K562 (cell line): ENCODE measurements at regions not wholly inside any gene's neighbourhood (a gene's known extent, or its start where the extent isn't known, plus 50 kb on each side); places are given as distances from the start of the nearest gene placed in this dataset.

ENCODE experiments used
- ATAC-seq: fragments of 200-7000 bp; cut with Tn5 transposase; 3 replicates; pipeline ENCODE4 v1.9.1; 2020; ENCODE audit warnings: moderate library complexity
- BruUV-seq: library from RNA; stranded (reverse); fragments of 400-500 nt; replicated peaks from 2 replicates; lab custom pipeline; 2021; lab: Mats Ljungman, UMichigan
- CTCF ChIA-PET: fragments of 300-600 bp; formaldehyde crosslinking; extraction: SDS; loops from one replicate; lab custom pipeline; 2021; ENCODE audit warnings: low intra/inter-chr PET ratio; lab: Yijun Ruan, JAX
- POLR2A ChIA-PET: fragments of 300-600, 350-650 bp; sonication (Branson Sonifier 250); formaldehyde crosslinking; extraction: SDS; loops from one replicate; lab custom pipeline; 2021; ENCODE audit warnings: antibody characterized with exemption, inconsistent platforms; lab: Yijun Ruan, JAX
- DNase-seq, 4 experiments: peaks; one replicate each; pipeline versions ENCODE4 v3.0.0 to v3.0.0-alpha.2; 2011 to 2018; ENCODE audit warnings: low spot score in 3 of 4, mixed read lengths in 3 of 4; ENCODE audit errors: extremely low read depth in 1 of 4
- FAIRE-seq: peaks from 2 replicates; lab custom pipeline; 2011; peaks lifted over from hg19 to GRCh38; lab: Jason Lieb, UNC
- H2AFZ ChIP-seq: 2 replicates; pipeline ENCODE4 v1.6.0; 2011; ENCODE audit warnings: low read depth, low read length, control low read depth, inconsistent platforms
- H3K27ac ChIP-seq: fragments of 200-600 bp; 3 replicates; pipeline ENCODE4 v1.8.0; 2011; ENCODE audit warnings: low read depth, mild to moderate bottlenecking, control low read depth, inconsistent platforms, low read length, moderate library complexity, mixed read lengths; ENCODE audit errors: extremely low read depth
- H3K27me3 ChIP-seq, 2 experiments: fragments of 300-600 bp in 1 of 2; 2 replicates in 1 of 2; 3 replicates in 1 of 2; pipeline versions ENCODE4 v1.6.0 to v1.8.0; 2011; ENCODE audit warnings: inconsistent platforms in 2 of 2, low read length in 2 of 2, mild to moderate bottlenecking in 1 of 2, mixed read lengths in 1 of 2, moderate library complexity in 1 of 2; ENCODE audit not compliant: control insufficient read depth in 2 of 2, insufficient read depth in 2 of 2
- H3K36me3 ChIP-seq: fragments of 300-600 bp; 3 replicates; pipeline ENCODE4 v1.8.0; 2011; ENCODE audit warnings: mild to moderate bottlenecking, low read length, inconsistent platforms; ENCODE audit not compliant: control insufficient read depth, insufficient read depth
- H3K4me1 ChIP-seq, 2 experiments: fragments of 200-600 bp in 1 of 2; replicated peaks in 1 of 2; 2 replicates in 1 of 2; 3 replicates in 1 of 2; pipeline versions ENCODE4 v1.5.1 to v1.8.0; 2011; ENCODE audit warnings: inconsistent platforms in 2 of 2, low read length in 2 of 2, mild to moderate bottlenecking in 1 of 2, mixed read lengths in 1 of 2, moderate library complexity in 1 of 2; ENCODE audit not compliant: control insufficient read depth in 2 of 2, insufficient read depth in 2 of 2
- H3K4me2 ChIP-seq: 2 replicates; pipeline ENCODE4 v1.6.1; 2011; ENCODE audit warnings: low read length, control low read depth, inconsistent platforms, mixed read lengths; ENCODE audit not compliant: insufficient read depth
- H3K4me3 ChIP-seq: fragments of 200-600 bp; sonication (generic), shearing (Covaris generic); 2 replicates; pipeline ENCODE4 v1.5.1; 2016; ENCODE audit warnings: control low read depth, inconsistent platforms
- H3K79me2 ChIP-seq: fragments of 200-600 bp; 3 replicates; pipeline ENCODE4 v1.8.0; 2011; ENCODE audit warnings: low read length, inconsistent platforms; ENCODE audit not compliant: control insufficient read depth, insufficient read depth
- H3K9ac ChIP-seq, 2 experiments: 2 replicates each; pipeline versions ENCODE4 v1.6.0 to v1.6.1; 2011; ENCODE audit warnings: low read depth in 2 of 2, low read length in 2 of 2, control low read depth in 1 of 2, inconsistent platforms in 1 of 2, mild to moderate bottlenecking in 1 of 2, mixed read lengths in 1 of 2; ENCODE audit not compliant: insufficient read depth in 1 of 2
- H3K9me1 ChIP-seq: one replicate; pipeline ENCODE4 v1.6.0; 2011; ENCODE audit warnings: inconsistent platforms, mild to moderate bottlenecking, low read length, moderate library complexity; ENCODE audit not compliant: control insufficient read depth, insufficient read depth
- H3K9me3 ChIP-seq: replicated peaks from 2 replicates; pipeline ENCODE4 v1.5.1; 2011; ENCODE audit warnings: low read depth, low read length, inconsistent platforms; ENCODE audit not compliant: control insufficient read depth, insufficient read depth
- H4K20me1 ChIP-seq: replicated peaks from 2 replicates; pipeline ENCODE4 v1.6.1; 2011; ENCODE audit warnings: low read length, inconsistent platforms, mixed read lengths; ENCODE audit not compliant: control insufficient read depth, insufficient read depth
- ADNP ChIP-seq: fragments of 200-800 bp; sonication (Bioruptor generic); IDR thresholded peaks from 2 replicates; pipeline ENCODE4 v1.6.1; 2016; ENCODE audit warnings: missing genetic modification characterization, missing compliant biosample characterization
- CEBPB ChIP-seq: fragments of 450-650 bp; IDR thresholded peaks from 2 replicates; pipeline ENCODE4 v1.6.1; 2016; ENCODE audit warnings: missing genetic modification characterization, missing compliant biosample characterization
- CEBPG ChIP-seq, 3 experiments: fragments of 200-800 bp in 1 of 3; sonication (Bioruptor generic) in 1 of 3; sonication (generic) in 1 of 3; formaldehyde crosslinking in 1 of 3; IDR thresholded peaks in 2 of 3; conservative IDR thresholded peaks in 1 of 3; 2 replicates each; pipeline versions ENCODE4 v1.6.1 to v1.8.0; 2016 to 2022; ENCODE audit warnings: missing compliant biosample characterization in 2 of 3, missing genetic modification characterization in 2 of 3, mild to moderate bottlenecking in 1 of 3, missing genetic modification reagents in 1 of 3
- PHF8 ChIP-seq: fragments of 200-600 bp; sonication (generic); IDR thresholded peaks from 2 replicates; pipeline ENCODE4 v1.6.1; 2012; ENCODE audit warnings: mixed run types, mild to moderate bottlenecking, inconsistent platforms, low read length, moderate library complexity, borderline replicate concordance
- TCF3 ChIP-seq: sonication (generic); formaldehyde crosslinking; IDR thresholded peaks from 2 replicates; pipeline ENCODE4 v1.4.0; 2020; ENCODE audit warnings: mild to moderate bottlenecking, missing genetic modification reagents
- ZBTB49 ChIP-seq: sonication (generic); formaldehyde crosslinking; IDR thresholded peaks from 2 replicates; pipeline ENCODE4 v1.8.0; 2022; ENCODE audit warnings: missing genetic modification reagents, mild to moderate bottlenecking, borderline replicate concordance
- ZNF217 ChIP-seq: sonication (generic); formaldehyde crosslinking; IDR thresholded peaks from 2 replicates; pipeline ENCODE4 v1.8.0; 2022; ENCODE audit warnings: mild to moderate bottlenecking, missing genetic modification reagents
- ZNF778 ChIP-seq: fragments of 450-650 bp; formaldehyde crosslinking; IDR thresholded peaks from 2 replicates; pipeline ENCODE4 v1.4.0; 2020; ENCODE audit warnings: mild to moderate bottlenecking, moderate library complexity
- WGBS: fragments of 100-300 bp; shearing (Covaris generic); methylation state at CpG from one replicate; pipeline ENCODE4 v1.1.6; 2016; ENCODE audit warnings: low coverage, mixed read lengths; ENCODE audit not compliant: insufficient coverage; ENCODE audit errors: missing lambda C conversion rate; 5-methylcytosine and 5-hydroxymethylcytosine counted together
- in situ Hi-C: fragments of 300-500 bp; cut with MboI; formaldehyde crosslinking; loops from 4 replicates; pipeline ENCODE4 v1.15.0; 2018; ENCODE audit warnings: inconsistent platforms, mixed read lengths
- intact Hi-C: fragments of 100-400 bp; cut with micrococcal nuclease; formaldehyde crosslinking; loops from 2 replicates; pipeline ENCODE4 v1.14.2; 2022

- intact Hi-C loops (no loop called here), in situ Hi-C loops (no loop called here)
- no peak overlapping the region for H3K4me2 ChIP-seq
- H4K20me1 ChIP-seq: no peaks in the 10 kb centered on the region
- DNase-seq (no peak), ATAC-seq (no peak), FAIRE-seq (no peak)
- H3K27ac ChIP-seq: no peak overlapping the region
- no peaks in the 10 kb centered on the region for H3K9me3 ChIP-seq
- H3K4me3 ChIP-seq: no peak overlapping the region
- WGBS: 7% methylated on average over 2 of the region's 2 CpGs
- ChIA-PET POLR2A (no interaction called here), CTCF (no interaction called here)
- H3K9me1 ChIP-seq: no peaks in the 10 kb centered on the region
- no peaks in the 10 kb centered on the region for H3K4me1 ChIP-seq
- H2AFZ ChIP-seq: no peak overlapping the region
- H3K9ac ChIP-seq: no peak overlapping the region
- BruUV-seq: no TSS peak
- TF ChIP-seq CEBPB (tag) (peak; percentile 47; the same call in 1 of the 2 replicates), CEBPG (CRISPR knock-in tag; IDR thresholded peaks at IDR 0.05) (no peak), CEBPG (tag; conservative IDR thresholded peaks at IDR 0.05 in 1 of 2, IDR thresholded peaks at IDR 0.05 in 1 of 2) (peak in 1 of 2 experiments; percentile 65; a peak in 2 of 4 replicates), ZNF778 (no peak), TCF3 (CRISPR knock-in tag) (no peak), ADNP (no peak), ZBTB49 (CRISPR knock-in tag) (no peak), PHF8 (no peak), ZNF217 (no peak)
- TF ChIP-seq, all 486 proteins: peak for 2
- Histone ChIP-seq H3K27me3 (no peaks in the 10 kb centered on the region), H3K36me3 (no peaks in the 10 kb centered on the region), H3K79me2 (no peaks in the 10 kb centered on the region)
Observed at GRCh38 chr6:50899306-50899870, 80.7 kb downstream of the TFAP2B start.
